ENCODE measurements at regions not wholly inside any gene's neighbourhood (a gene's known extent, or its start where the extent isn't known, plus 50 kb on each side); places are given as distances from the start of the nearest gene placed in this dataset.

GRCh38 chr15:93291380-93291779 is 202.4 kb upstream of the RGMA start:
- H3K36me3 Mint-ChIP-seq, result no peaks in the 10 kb centered on the region
- no peak for TF ChIP-seq CTCF (conservative IDR thresholded peaks at IDR 0.05)

GRCh38 chr15:93290618-93290946 is 201.6 kb upstream of the RGMA start:
- Mint-ChIP-seq H3K27me3 (peaks cover 7% of the 10 kb centered on the region), H3K9me3 (no peaks in the 10 kb centered on the region), H3K4me1 (ENCODE audit: unreplicated experiment) (peaks cover 15% of the 10 kb centered on the region), H3K4me3 (no peak overlapping the region), H3K36me3 (no peaks in the 10 kb centered on the region), H3K27ac (no peak overlapping the region)
- no peak for DNase-seq (ENCODE audit: extremely low spot score, unreplicated experiment)
- no peak for TF ChIP-seq CTCF (conservative IDR thresholded peaks at IDR 0.05)

More at GRCh38 chr15:93291380-93291779, 202.4 kb upstream of the RGMA start:
- Mint-ChIP-seq H3K27ac (no peak overlapping the region), H3K4me3 (no peak overlapping the region), H3K27me3 (peaks cover 5% of the 10 kb centered on the region), H3K9me3 (no peaks in the 10 kb centered on the region), H3K4me1 (ENCODE audit: unreplicated experiment) (peaks cover 13% of the 10 kb centered on the region)
- no peak for DNase-seq (ENCODE audit: extremely low spot score, unreplicated experiment)

GRCh38 chr15:93289941-93290617 is 201.1 kb upstream of the RGMA start:
- H3K36me3 Mint-ChIP-seq, result no peaks in the 10 kb centered on the region
- no peak for DNase-seq (ENCODE audit: extremely low spot score, unreplicated experiment)
- peaks cover 15% of the 10 kb centered on the region for H3K4me1 Mint-ChIP-seq (ENCODE audit: unreplicated experiment)
- peaks cover 7% of the 10 kb centered on the region for H3K27me3 Mint-ChIP-seq
- no peak for TF ChIP-seq CTCF (conservative IDR thresholded peaks at IDR 0.05)
- no peak overlapping the region for H3K27ac Mint-ChIP-seq
- H3K4me3 Mint-ChIP-seq, result no peak overlapping the region
- no peaks in the 10 kb centered on the region for H3K9me3 Mint-ChIP-seq

- Mint-ChIP-seq H3K9me3 (peaks cover 4% of the 10 kb centered on the region), H3K27me3 (peaks cover 10% of the 10 kb centered on the region), H3K27ac (no peak overlapping the region), H3K4me3 (no peak overlapping the region), H3K36me3 (no peaks in the 10 kb centered on the region), H3K4me1 (ENCODE audit: unreplicated experiment) (peaks cover 15% of the 10 kb centered on the region)
- no peak for TF ChIP-seq CTCF (conservative IDR thresholded peaks at IDR 0.05)
- DNase-seq (ENCODE audit: extremely low spot score, unreplicated experiment), result no peak
These were observed 199.8 kb upstream of the RGMA start for GRCh38 chr15:93288728-93289294.

- peaks cover 4% of the 10 kb centered on the region for H3K9me3 Mint-ChIP-seq
- no peak for TF ChIP-seq CTCF (conservative IDR thresholded peaks at IDR 0.05)
- no peak overlapping the region for H3K27ac Mint-ChIP-seq
- no peak for DNase-seq (ENCODE audit: extremely low spot score, unreplicated experiment)
- H3K4me1 Mint-ChIP-seq (ENCODE audit: unreplicated experiment), result peaks cover 15% of the 10 kb centered on the region
- no peak overlapping the region for H3K4me3 Mint-ChIP-seq
- no peaks in the 10 kb centered on the region for H3K36me3 Mint-ChIP-seq
- H3K27me3 Mint-ChIP-seq, result peaks cover 13% of the 10 kb centered on the region
These were observed 197.4 kb upstream of the RGMA start for GRCh38 chr15:93286446-93286845.
